Upper lobe of left lung (tissue), 4 donors: ENCODE measurements at regions not wholly inside any gene's neighbourhood (a gene's known extent, or its start where the extent isn't known, plus 50 kb on each side); places are given as distances from the start of the nearest gene placed in this dataset.

Source experiments
- CTCF ChIP-seq, 6 experiments: fragments of 450-650 bp in 4 of 6; fragments of 200-600 bp in 2 of 6; sonication (generic) in 2 of 6; IDR thresholded peaks; one replicate each; pipeline ENCODE4 v1.5.1; 2016 to 2019; ENCODE audit warnings: antibody characterized with exemption in 6 of 6
- EP300 ChIP-seq, 4 donors: sonication (generic); formaldehyde crosslinking; IDR thresholded peaks; one replicate each; pipeline ENCODE4 v1.5.1; 2017; ENCODE audit warnings: antibody characterized with exemption in 4 of 4, control low read depth in 2 of 4
- POLR2A ChIP-seq, 4 donors: fragments of 450-650 bp; IDR thresholded peaks; one replicate each; pipeline ENCODE4 v1.5.1; 2016 to 2017; ENCODE audit warnings: antibody characterized with exemption in 4 of 4, mild to moderate bottlenecking in 2 of 4
- POLR2AphosphoS5 ChIP-seq, 2 donors: sonication (generic); formaldehyde crosslinking; IDR thresholded peaks; one replicate each; pipeline ENCODE4 v1.5.1; 2017; ENCODE audit warnings: antibody characterized with exemption in 2 of 2

- no peak for TF ChIP-seq CTCF (IDR thresholded peaks at IDR 0.05)
- TF ChIP-seq POLR2A (IDR thresholded peaks at IDR 0.05), result no peak
- TF ChIP-seq EP300 (IDR thresholded peaks at IDR 0.05), result no peak
- no peak for TF ChIP-seq POLR2AphosphoS5 (IDR thresholded peaks at IDR 0.05)
These were observed 971.4 kb upstream of the WWC1 start for GRCh38 chr5:167320019-167320418.
